Caco-2 (cell line): ENCODE measurements at regions not wholly inside any gene's neighbourhood (a gene's known extent, or its start where the extent isn't known, plus 50 kb on each side); places are given as distances from the start of the nearest gene placed in this dataset.

Experiments used
- BruUV-seq: library from RNA; stranded (reverse); fragments of 400-500 nt; replicated peaks from 2 replicates; lab custom pipeline; 2021; lab: Mats Ljungman, UMichigan
- CTCF ChIA-PET: fragments of 300-600 bp; sonication (Branson Sonifier 250); formaldehyde crosslinking; loops from one replicate; lab custom pipeline; 2022; ENCODE audit warnings: antibody characterized with exemption; lab: Charles Lee
- POLR2A ChIA-PET: fragments of 300-600 bp; sonication (Branson Sonifier 250); formaldehyde crosslinking; loops from one replicate; lab custom pipeline; 2022; ENCODE audit warnings: antibody characterized with exemption; lab: Charles Lee
- DNase-seq, 2 experiments: peaks; one replicate each; pipeline versions ENCODE4 v3.0.0 to v3.0.0-alpha.2; 2020 to 2022
- H3K27me3 ChIP-seq: replicated peaks from 2 replicates; pipeline ENCODE4 v1.6.0; 2011; ENCODE audit warnings: low read length; ENCODE audit not compliant: control insufficient read depth, insufficient read depth
- H3K36me3 ChIP-seq: 2 replicates; pipeline ENCODE4 v1.5.1; 2011; ENCODE audit warnings: low read length; ENCODE audit not compliant: control insufficient read depth, insufficient read depth
- H3K4me1 ChIP-seq: fragments of 250-450 bp; sonication (Bioruptor Pico); 2 replicates; pipeline ENCODE4 v1.5.1; 2020; ENCODE audit warnings: mild to moderate bottlenecking
- H3K4me3 ChIP-seq: 2 replicates; pipeline ENCODE4 v1.5.1; 2011; ENCODE audit warnings: low read depth, mild to moderate bottlenecking, control low read depth, low read length
- H3K9me3 ChIP-seq: fragments of 250-450 bp; sonication (Bioruptor Pico); 2 replicates; pipeline ENCODE4 v1.5.1; 2020; ENCODE audit warnings: mild to moderate bottlenecking, moderate library complexity
- H3K27ac Mint-ChIP-seq: one replicate; pipeline ENCODE4 v1.8.0; 2022; ENCODE audit warnings: mixed read lengths; ENCODE audit not compliant: unreplicated experiment
- H3K27me3 Mint-ChIP-seq: one replicate; pipeline ENCODE4 v1.8.0; 2022; ENCODE audit warnings: mixed read lengths; ENCODE audit not compliant: insufficient read depth, unreplicated experiment
- H3K36me3 Mint-ChIP-seq: one replicate; pipeline ENCODE4 v1.8.0; 2022; ENCODE audit warnings: mild to moderate bottlenecking, mixed read lengths; ENCODE audit not compliant: insufficient read depth, unreplicated experiment
- H3K4me1 Mint-ChIP-seq: one replicate; pipeline ENCODE4 v1.8.0; 2022; ENCODE audit warnings: low read depth, mixed read lengths; ENCODE audit not compliant: unreplicated experiment
- H3K4me3 Mint-ChIP-seq: one replicate; pipeline ENCODE4 v1.8.0; 2022; ENCODE audit warnings: mild to moderate bottlenecking, moderate library complexity, mixed read lengths; ENCODE audit not compliant: unreplicated experiment
- H3K9me3 Mint-ChIP-seq: one replicate; pipeline ENCODE4 v1.8.0; 2022; ENCODE audit warnings: mixed read lengths; ENCODE audit not compliant: unreplicated experiment
- CTCF ChIP-seq, 2 experiments: fragments of 200-600 bp in 1 of 2; IDR thresholded peaks; 1 replicate in 1 of 2; 2 replicates in 1 of 2; pipeline versions ENCODE4 v1.5.1 to v1.8.0; 2011 to 2022; ENCODE audit warnings: antibody characterized with exemption in 1 of 2, control low read depth in 1 of 2, inconsistent platforms in 1 of 2, low read depth in 1 of 2, low read length in 1 of 2, mild to moderate bottlenecking in 1 of 2, moderate library complexity in 1 of 2; ENCODE audit not compliant: insufficient read depth in 1 of 2, severe bottlenecking in 1 of 2, unreplicated experiment in 1 of 2
- intact Hi-C: fragments of 100-400 bp; cut with micrococcal nuclease; formaldehyde crosslinking; loops from one replicate; pipeline ENCODE4 v1.10.0; 2022; ENCODE audit not compliant: unreplicated experiment

GRCh38 chr6:69580706-69581105, 216.1 kb downstream of the LMBRD1 start:
- Histone ChIP-seq H3K36me3 (no peaks in the 10 kb centered on the region), H3K9me3 (no peaks in the 10 kb centered on the region), H3K4me1 (no peaks in the 10 kb centered on the region), H3K27me3 (no peaks in the 10 kb centered on the region), H3K4me3 (no peak overlapping the region)
- POLR2A ChIA-PET: no interaction called here
- CTCF ChIA-PET: no interaction called here
- no peak for TF ChIP-seq CTCF (IDR thresholded peaks at IDR 0.05; ENCODE audit: insufficient read depth in 1 of 2, low read depth in 1 of 2, low read length in 1 of 2, severe bottlenecking in 1 of 2, unreplicated experiment in 1 of 2)
- no peaks in the 10 kb centered on the region for H3K4me1 Mint-ChIP-seq
- BruUV-seq: no TSS peak
- intact Hi-C loops: no loop called here
- H3K36me3 Mint-ChIP-seq: no peaks in the 10 kb centered on the region
- no peaks in the 10 kb centered on the region for H3K9me3 Mint-ChIP-seq
- no peak overlapping the region for H3K27ac Mint-ChIP-seq
- no peaks in the 10 kb centered on the region for H3K27me3 Mint-ChIP-seq
- no peak for DNase-seq
- H3K4me3 Mint-ChIP-seq: no peak overlapping the region

- H3K4me3 Mint-ChIP-seq: no peak overlapping the region
- no peaks in the 10 kb centered on the region for H3K9me3 Mint-ChIP-seq
- no peak overlapping the region for H3K27ac Mint-ChIP-seq
Observed at GRCh38 chr6:69578361-69578890, 218.4 kb downstream of the LMBRD1 start.

GRCh38 chr6:69571234-69571633, 225.6 kb downstream of the LMBRD1 start:
- Mint-ChIP-seq H3K9me3 (no peaks in the 10 kb centered on the region), H3K27ac (no peak overlapping the region), H3K4me1 (no peaks in the 10 kb centered on the region), H3K4me3 (no peak overlapping the region), H3K27me3 (no peaks in the 10 kb centered on the region), H3K36me3 (no peaks in the 10 kb centered on the region)
- intact Hi-C loops: no loop called here
- Histone ChIP-seq H3K4me3 (no peak overlapping the region), H3K36me3 (no peaks in the 10 kb centered on the region), H3K27me3 (no peaks in the 10 kb centered on the region), H3K9me3 (no peaks in the 10 kb centered on the region), H3K4me1 (no peaks in the 10 kb centered on the region)
- ChIA-PET CTCF (no interaction called here), POLR2A (no interaction called here)
- no peak for DNase-seq
- no TSS peak for BruUV-seq
- no peak for TF ChIP-seq CTCF (IDR thresholded peaks at IDR 0.05; ENCODE audit: insufficient read depth in 1 of 2, low read depth in 1 of 2, low read length in 1 of 2, severe bottlenecking in 1 of 2, unreplicated experiment in 1 of 2)

More at GRCh38 chr6:69578361-69578890, 218.4 kb downstream of the LMBRD1 start:
- no peaks in the 10 kb centered on the region for H3K36me3 ChIP-seq
- ChIA-PET CTCF (no interaction called here), POLR2A (no interaction called here)
- no peaks in the 10 kb centered on the region for H3K27me3 Mint-ChIP-seq
- no peaks in the 10 kb centered on the region for H3K36me3 Mint-ChIP-seq
- no peak for DNase-seq
- no peak for TF ChIP-seq CTCF (IDR thresholded peaks at IDR 0.05; ENCODE audit: insufficient read depth in 1 of 2, low read depth in 1 of 2, low read length in 1 of 2, severe bottlenecking in 1 of 2, unreplicated experiment in 1 of 2)
- H3K4me1 Mint-ChIP-seq: no peaks in the 10 kb centered on the region
- H3K4me1 ChIP-seq: no peaks in the 10 kb centered on the region
- H3K9me3 ChIP-seq: no peaks in the 10 kb centered on the region
- H3K4me3 ChIP-seq: no peak overlapping the region
- H3K27me3 ChIP-seq: no peaks in the 10 kb centered on the region
- intact Hi-C loops: no loop called here
- no TSS peak for BruUV-seq
